K562 (cell line): ENCODE measurements at regions not wholly inside any gene's neighbourhood (a gene's known extent, or its start where the extent isn't known, plus 50 kb on each side); places are given as distances from the start of the nearest gene placed in this dataset.

ENCODE experiments used
- OTX1 ChIP-seq: fragments of 450-650 bp; formaldehyde crosslinking; IDR thresholded peaks from 2 replicates; pipeline ENCODE4 v1.4.0; 2022; ENCODE audit warnings: mild to moderate bottlenecking
- POLR2A ChIP-seq: fragments of 450-650 bp; conservative IDR thresholded peaks from 2 replicates; pipeline ENCODE4 v1.6.1; 2016
- POLR2AphosphoS5 ChIP-seq: IDR thresholded peaks from 2 replicates; pipeline ENCODE4 v1.6.1; 2011; ENCODE audit warnings: mild to moderate bottlenecking, low read depth, low read length, moderate library complexity; ENCODE audit not compliant: control insufficient read depth, insufficient read depth
- TAF15 ChIP-seq: fragments of 200-400 bp; formaldehyde crosslinking; IDR thresholded peaks from 2 replicates; pipeline ENCODE4 v1.6.1; 2017; ENCODE audit warnings: mild to moderate bottlenecking, low read depth, low read length, moderate library complexity
- ZNF239 ChIP-seq: fragments of 250-450 bp; sonication (Bioruptor Pico); IDR thresholded peaks from 2 replicates; pipeline ENCODE4 v1.4.0; 2020; ENCODE audit warnings: mild to moderate bottlenecking
- ZNF398 ChIP-seq: fragments of 250-450 bp; sonication (Bioruptor Pico); IDR thresholded peaks from 2 replicates; pipeline ENCODE4 v1.8.0; 2021; ENCODE audit warnings: moderate library complexity, mild to moderate bottlenecking, inconsistent platforms

- TF ChIP-seq POLR2A (no peak), OTX1 (CRISPR knock-in tag) (no peak), ZNF239 (no peak), ZNF398 (no peak), POLR2AphosphoS5 (no peak), TAF15 (no peak)
Measured at GRCh38 chr18:59800897-59801296, 98.9 kb upstream of the PMAIP1 start.
